SU-DHL-6 (cell line): ENCODE measurements at regions not wholly inside any gene's neighbourhood (a gene's known extent, or its start where the extent isn't known, plus 50 kb on each side); places are given as distances from the start of the nearest gene placed in this dataset.

Source experiments
- EZH2phosphoT487 ChIP-seq: fragments of 200-600 bp; sonication (generic), shearing (Covaris generic); conservative IDR thresholded peaks from 2 replicates; pipeline ENCODE4 v1.6.1; 2018; ENCODE audit warnings: mild to moderate bottlenecking, antibody characterized with exemption, low read length, moderate library complexity, mixed read lengths
- TF ChIP-seq, protein P1 (sequence below): fragments of 200-600 bp; sonication (generic); IDR thresholded peaks from one replicate; pipeline ENCODE4 v1.5.1; 2017; ENCODE audit warnings: antibody characterized with exemption, mild to moderate bottlenecking, low read length, moderate library complexity; ENCODE audit not compliant: insufficient read depth, poor library complexity, severe bottlenecking

DNA sequence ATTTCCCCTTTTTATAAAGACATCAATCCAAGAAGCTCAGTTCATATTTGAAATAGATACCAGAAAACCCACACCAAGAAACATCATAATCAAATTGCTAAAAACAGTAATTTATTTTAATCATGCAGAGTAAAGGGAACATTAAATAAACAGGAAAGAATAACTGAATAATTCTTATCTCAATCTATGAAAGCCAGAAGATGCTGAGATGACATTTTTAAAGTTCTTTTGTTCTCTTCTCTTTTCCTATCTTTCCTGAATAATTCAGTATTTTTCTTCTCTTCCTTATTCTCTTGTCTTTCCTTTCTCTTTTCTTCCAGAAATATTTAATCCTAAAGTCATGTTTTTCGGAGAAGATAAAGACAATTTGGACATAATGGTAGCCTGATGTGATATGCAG, 259.0 kb upstream of the OPRM1 start:
- TF ChIP-seq, protein P1, sequence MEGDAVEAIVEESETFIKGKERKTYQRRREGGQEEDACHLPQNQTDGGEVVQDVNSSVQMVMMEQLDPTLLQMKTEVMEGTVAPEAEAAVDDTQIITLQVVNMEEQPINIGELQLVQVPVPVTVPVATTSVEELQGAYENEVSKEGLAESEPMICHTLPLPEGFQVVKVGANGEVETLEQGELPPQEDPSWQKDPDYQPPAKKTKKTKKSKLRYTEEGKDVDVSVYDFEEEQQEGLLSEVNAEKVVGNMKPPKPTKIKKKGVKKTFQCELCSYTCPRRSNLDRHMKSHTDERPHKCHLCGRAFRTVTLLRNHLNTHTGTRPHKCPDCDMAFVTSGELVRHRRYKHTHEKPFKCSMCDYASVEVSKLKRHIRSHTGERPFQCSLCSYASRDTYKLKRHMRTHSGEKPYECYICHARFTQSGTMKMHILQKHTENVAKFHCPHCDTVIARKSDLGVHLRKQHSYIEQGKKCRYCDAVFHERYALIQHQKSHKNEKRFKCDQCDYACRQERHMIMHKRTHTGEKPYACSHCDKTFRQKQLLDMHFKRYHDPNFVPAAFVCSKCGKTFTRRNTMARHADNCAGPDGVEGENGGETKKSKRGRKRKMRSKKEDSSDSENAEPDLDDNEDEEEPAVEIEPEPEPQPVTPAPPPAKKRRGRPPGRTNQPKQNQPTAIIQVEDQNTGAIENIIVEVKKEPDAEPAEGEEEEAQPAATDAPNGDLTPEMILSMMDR, result no peak
- no peak for TF ChIP-seq EZH2phosphoT487
